ENCODE measurements at regions not wholly inside any gene's neighbourhood (a gene's known extent, or its start where the extent isn't known, plus 50 kb on each side); places are given as distances from the start of the nearest gene placed in this dataset.
"Not testable (repeated sequence)": the region's sequence is repeated elsewhere in the genome, so short reads cannot be mapped to it uniquely, and the experiment has no call there.

DNA sequence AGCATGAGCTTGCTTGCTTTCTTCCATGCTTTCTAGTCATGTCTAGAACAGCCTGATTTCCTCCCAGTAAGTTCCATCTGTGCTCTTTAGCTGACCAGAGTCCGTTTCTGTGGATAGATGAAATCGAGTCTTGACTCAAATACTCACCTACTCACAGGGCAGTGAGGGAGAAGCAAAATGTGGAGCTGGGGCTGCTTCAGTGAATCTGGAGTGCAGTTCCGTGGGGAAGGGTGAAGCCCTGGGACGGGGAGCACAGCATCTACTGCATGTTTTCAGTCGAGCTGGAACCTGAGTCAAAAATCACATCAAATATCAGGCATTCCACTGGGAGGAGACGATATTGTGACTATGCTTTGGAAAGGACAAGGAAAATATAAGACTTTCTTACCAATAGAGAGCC lies 70.3 kb upstream of the PRMT8 start:
- DNase-seq (ENCODE audit: low spot score), result no peak

DNA sequence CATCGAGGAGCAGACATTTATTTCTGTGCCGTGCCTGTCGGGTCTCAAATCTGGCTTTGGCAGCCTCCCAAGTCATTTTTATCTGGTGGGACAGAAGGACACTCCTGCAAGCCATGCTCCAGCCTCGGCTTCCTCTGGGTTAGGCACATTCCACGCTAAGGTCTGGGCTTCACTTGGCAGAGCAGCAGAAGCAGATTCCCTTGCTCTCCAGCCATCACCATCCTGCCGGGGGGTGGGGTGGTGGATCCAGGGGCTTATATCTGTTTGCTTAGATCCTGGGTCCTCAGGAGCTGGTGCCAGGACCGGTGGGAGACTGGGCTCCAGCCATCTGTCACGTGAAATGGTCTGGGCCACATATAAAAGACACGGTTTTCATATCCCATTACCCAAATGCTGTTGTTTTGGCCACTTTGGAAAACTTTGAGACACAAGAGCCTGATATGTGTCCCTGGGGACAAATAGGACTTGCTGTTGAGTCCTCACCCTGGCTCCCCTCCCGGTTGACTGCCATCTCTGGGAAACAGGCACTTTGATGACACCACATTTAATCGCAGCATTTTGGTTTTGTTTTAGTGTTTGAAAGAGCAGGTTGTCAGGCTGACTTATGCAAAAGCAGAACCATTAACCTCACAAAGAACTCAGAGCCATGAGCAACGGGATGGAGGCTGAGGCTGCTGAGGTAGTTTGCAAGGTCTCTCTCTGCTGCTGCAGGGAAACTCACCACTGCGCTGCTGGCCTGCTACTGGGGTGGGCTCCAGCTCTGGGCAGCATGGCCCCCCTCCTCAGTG lies 69.6 kb upstream of the PRMT8 start:
- DNase-seq (ENCODE audit: low spot score), result no peak

DNA sequence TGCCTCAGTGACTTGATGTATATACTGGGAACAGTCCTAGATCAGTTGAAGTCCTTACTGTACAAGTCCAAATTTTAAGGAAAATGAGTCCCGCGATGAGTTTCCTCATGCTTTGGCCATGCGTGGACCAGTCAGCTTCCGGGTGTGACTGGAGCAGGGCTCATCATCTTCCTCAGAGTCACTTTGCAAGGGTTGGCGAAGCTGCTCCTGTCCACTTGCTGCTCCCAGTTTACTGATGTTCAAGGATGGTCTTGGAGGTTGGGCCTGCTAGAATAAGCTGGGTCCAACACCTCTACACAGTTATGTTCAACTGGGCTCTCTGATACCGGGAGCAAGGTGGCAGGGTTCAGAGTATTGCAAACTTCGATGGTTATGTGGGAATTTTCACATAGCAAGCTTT lies 66.2 kb upstream of the PRMT8 start:
- not testable (repeated sequence) for DNase-seq (ENCODE audit: low spot score)

DNA sequence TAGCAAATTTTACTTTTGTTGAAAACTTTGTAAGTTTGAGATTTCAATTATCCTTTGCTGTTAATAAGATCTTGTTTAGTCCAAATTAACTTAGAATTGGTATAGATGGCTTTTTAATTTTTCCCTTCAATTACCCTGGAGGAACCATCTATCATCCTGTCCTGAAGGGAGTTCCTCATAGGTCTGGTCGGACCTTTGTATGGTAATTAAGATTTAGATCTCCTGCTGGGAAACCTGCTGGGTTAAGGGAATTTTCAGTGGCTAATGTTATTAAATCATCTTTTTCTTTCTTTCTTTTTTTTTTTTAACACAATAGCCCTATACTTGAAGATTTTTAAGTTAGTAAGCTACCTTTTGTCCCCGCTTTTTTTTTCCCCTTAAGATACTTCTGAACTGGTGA lies 63.0 kb upstream of the PRMT8 start:
- no peak for DNase-seq (ENCODE audit: low spot score)

DNA sequence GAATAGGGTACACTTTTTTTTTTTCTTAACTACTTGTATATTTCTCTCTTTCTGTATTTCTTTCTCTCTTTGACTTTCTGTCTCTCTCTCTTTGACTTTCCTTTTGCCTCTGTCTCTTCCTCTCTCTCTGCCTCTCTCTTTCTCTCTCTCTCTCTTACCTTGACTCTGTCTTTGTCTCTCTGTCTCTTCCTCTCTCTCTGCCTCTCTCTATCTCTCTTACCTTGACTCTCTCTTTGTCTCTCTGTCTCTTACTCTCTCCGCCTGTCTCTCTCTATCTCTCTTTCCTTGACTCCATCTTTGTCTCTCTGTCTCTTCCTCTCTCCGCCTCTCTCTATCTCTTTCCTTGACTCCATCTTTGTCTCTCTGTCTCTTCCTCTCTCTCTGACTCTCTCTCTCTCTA lies 62.4 kb upstream of the PRMT8 start:
- DNase-seq (ENCODE audit: low spot score), result no peak

DNA sequence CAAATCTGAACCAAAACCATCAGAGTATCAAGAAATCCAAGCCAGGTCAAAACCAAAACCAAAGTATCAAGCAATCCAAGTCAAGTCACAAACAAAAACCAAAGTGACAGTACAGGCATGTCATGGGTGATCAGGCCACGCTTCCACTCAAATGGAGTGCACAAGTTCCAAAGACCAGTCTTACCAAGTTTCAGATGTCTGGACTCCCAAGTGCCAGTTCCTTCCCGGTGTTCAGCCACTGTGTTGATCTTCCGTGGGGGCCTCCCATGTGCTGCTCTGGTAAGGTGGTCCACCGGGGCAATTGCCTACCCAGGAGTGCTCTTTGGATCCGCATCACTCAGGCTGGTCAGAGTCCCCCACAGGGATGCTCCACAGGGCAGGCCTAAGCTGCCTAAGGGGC lies 61.5 kb upstream of the PRMT8 start:
- not testable (repeated sequence) for DNase-seq (ENCODE audit: low spot score)

DNA sequence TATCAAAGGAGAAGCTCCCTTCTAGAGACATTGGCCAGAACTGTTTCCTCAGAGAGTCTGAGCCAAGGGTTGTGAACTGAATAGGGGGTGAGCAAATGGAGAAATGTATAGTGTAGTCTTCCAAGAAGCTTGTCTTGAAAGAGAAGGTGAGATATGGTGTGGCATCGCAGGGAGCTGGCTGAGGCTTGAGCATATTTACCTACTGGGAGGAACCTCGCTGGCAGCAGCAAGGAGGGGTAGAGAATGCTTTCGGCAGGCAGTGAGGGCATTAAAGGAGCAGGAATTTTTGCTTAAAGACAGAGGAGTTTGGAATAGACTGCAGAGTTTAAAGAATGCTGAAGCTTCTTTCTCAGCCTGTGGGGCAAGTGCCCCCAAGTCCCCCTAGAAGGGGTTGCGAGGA lies 59.3 kb upstream of the PRMT8 start:
- no peak for DNase-seq (ENCODE audit: low spot score)

DNA sequence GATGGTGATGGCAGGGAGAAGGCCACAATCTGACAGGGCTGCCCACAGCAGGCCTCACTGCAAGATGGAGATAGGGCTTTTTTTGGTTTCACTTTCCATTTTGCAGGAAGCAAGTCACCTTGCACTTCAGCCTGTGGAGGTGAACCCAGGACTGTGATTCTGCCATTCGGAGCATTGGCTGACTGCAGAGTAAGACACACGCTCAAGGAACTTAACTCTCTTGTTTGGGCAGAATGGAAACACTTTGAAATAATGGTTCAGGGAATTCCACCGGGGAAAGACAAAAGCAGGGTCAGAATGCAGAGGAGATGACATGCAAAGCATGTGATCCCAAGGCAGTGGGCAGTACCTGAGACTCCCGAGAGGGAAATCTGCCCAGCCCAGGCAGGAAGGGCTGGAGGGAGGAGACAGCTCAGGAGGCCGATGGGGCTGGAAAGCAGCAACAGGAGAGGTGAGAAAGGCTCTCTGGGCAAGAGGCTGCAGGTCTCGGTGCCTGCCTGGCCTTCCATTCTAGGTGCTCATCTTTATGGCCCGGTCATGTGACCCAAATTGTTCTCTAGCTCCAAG lies 58.7 kb upstream of the PRMT8 start:
- DNase-seq (ENCODE audit: low spot score), result no peak

DNA sequence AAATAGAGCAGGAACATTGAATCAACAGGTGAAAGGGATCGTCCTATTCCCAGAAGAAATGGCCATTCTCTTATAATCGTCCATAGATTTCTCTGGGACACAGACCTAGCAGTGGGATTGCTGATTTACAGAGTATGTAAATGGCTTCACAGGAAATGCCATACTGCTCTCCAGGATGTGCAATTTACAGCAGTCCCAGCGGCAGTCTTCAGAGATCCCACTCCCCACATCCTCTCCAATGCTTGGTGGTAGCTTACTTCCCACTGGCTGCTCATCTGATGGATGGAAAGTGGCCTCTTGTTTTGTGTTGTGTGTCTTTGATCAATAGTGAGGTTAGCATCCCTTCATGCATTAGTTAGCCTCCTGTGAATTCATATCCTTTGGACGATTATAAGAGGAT lies 58.1 kb upstream of the PRMT8 start:
- DNase-seq (ENCODE audit: low spot score), result no peak

DNA sequence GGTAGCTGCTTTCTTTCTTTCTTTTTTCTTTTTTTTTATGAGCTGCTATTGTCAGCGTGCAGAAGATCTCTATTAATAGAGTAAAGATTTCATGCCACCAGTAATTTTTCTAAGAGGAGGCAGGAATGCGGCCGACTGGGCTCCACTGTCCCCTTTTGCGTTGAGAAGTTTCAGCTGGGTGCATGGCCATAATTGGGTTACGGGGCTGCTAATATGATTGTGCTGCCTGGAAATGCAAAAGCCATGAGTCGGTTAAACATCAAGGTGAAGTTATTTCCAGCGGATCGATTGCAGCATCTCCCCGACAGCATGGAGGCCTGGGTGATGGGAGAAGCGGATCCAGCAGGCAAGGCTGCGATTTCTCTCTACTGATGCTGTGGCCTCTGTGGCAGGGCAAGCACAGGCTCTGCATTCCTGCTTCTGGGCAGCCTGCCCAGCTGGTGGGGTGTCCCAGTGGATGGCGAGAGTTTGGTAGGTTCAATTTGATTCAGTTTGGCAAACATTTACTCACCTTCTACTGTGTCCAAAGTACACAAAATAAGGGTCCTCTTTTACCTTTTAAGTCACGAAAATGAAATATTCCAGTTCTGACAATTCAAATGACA lies 54.4 kb upstream of the PRMT8 start:
- DNase-seq (ENCODE audit: low spot score), result no peak

DNA sequence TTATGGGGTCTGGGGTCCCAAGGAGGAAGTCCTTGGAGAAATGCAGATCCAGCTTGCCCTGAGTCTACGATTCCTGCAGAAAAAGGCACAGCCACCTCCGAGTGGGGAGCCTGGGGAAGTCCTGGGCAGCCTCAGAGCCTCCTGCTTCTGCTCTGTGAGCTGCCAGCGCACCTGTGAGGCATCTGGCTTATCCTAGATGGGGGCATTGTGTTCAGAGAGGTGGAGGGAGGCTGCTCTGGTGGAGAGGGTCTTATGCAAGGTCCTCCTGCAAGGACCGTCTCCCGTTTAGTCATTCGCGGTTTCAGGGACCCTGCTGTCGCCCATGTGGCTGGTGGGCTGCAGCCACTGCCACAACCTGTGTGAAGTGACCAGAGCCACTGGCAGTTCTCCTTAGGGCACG lies 53.0 kb upstream of the PRMT8 start:
- DNase-seq (ENCODE audit: low spot score), result no peak

DNA sequence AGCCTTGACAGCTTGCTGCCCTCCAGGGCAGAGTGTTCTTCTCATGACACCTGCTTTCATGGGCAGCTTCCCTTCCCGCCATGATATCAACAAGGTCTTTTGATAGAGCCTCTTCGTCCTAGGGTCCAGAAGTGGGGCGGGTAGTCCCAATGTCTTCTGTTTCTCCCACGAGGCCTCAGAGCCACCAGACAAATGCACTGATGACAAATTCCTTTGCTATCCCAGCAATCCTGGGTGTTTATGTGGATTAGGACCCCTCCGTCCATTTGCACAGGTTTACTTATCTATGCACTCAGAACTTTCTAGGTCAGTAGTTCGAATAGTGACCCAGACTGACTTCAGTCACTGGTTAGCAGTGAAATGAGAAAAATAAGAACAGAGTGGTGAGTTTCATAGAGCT lies 52.6 kb upstream of the PRMT8 start:
- no peak for DNase-seq (ENCODE audit: low spot score)

Data from kidney capillary endothelial cell (primary cell).